ENCODE measurements at regions not wholly inside any gene's neighbourhood (a gene's known extent, or its start where the extent isn't known, plus 50 kb on each side); places are given as distances from the start of the nearest gene placed in this dataset.

- Histone ChIP-seq H3K27me3 (no peaks in the 10 kb centered on the region), H3K36me3 (no peaks in the 10 kb centered on the region), H3K4me1 (no peaks in the 10 kb centered on the region), H3K27ac (no peak overlapping the region), H3K4me3 (no peak overlapping the region), H3K9me3 (no peaks in the 10 kb centered on the region)
- DNase-seq (ENCODE audit: low spot score in 2 of 2) = no peak
- intact Hi-C loops (cut with DNase I; ENCODE audit: low total_unique reads) = no loop called here
- no peak for TF ChIP-seq POLR2AphosphoS5 (IDR thresholded peaks at IDR 0.05)
- TF ChIP-seq POLR2A (IDR thresholded peaks at IDR 0.05) = no peak
- TF ChIP-seq, protein P1, sequence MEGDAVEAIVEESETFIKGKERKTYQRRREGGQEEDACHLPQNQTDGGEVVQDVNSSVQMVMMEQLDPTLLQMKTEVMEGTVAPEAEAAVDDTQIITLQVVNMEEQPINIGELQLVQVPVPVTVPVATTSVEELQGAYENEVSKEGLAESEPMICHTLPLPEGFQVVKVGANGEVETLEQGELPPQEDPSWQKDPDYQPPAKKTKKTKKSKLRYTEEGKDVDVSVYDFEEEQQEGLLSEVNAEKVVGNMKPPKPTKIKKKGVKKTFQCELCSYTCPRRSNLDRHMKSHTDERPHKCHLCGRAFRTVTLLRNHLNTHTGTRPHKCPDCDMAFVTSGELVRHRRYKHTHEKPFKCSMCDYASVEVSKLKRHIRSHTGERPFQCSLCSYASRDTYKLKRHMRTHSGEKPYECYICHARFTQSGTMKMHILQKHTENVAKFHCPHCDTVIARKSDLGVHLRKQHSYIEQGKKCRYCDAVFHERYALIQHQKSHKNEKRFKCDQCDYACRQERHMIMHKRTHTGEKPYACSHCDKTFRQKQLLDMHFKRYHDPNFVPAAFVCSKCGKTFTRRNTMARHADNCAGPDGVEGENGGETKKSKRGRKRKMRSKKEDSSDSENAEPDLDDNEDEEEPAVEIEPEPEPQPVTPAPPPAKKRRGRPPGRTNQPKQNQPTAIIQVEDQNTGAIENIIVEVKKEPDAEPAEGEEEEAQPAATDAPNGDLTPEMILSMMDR (IDR thresholded peaks at IDR 0.05) = no peak
Measured at GRCh38 chr6:4287372-4287771, 152.0 kb upstream of the ECI2 start.

DNA sequence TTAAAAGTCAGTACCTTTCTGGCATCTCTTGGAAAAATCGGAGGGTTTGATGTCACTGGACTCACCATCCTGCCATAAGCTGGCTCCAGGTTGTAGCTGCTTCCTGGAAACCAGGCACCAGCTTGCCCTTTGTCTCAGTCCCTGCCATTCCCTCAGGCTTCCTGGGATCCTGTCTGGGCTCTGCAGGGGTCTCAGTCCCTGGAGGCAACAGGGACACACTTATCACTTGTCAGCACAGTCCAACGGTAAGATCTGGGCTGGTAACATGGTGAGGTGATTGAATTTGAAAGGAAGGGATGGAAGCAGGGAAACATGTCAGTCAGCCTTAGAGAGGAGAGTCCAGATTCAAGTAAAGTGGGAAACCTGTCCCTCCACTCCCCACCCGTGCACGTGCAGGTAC lies 147.6 kb upstream of the ECI2 start:
- no peaks in the 10 kb centered on the region for H3K36me3 ChIP-seq
- no peak for DNase-seq (ENCODE audit: low spot score in 2 of 2)

DNA sequence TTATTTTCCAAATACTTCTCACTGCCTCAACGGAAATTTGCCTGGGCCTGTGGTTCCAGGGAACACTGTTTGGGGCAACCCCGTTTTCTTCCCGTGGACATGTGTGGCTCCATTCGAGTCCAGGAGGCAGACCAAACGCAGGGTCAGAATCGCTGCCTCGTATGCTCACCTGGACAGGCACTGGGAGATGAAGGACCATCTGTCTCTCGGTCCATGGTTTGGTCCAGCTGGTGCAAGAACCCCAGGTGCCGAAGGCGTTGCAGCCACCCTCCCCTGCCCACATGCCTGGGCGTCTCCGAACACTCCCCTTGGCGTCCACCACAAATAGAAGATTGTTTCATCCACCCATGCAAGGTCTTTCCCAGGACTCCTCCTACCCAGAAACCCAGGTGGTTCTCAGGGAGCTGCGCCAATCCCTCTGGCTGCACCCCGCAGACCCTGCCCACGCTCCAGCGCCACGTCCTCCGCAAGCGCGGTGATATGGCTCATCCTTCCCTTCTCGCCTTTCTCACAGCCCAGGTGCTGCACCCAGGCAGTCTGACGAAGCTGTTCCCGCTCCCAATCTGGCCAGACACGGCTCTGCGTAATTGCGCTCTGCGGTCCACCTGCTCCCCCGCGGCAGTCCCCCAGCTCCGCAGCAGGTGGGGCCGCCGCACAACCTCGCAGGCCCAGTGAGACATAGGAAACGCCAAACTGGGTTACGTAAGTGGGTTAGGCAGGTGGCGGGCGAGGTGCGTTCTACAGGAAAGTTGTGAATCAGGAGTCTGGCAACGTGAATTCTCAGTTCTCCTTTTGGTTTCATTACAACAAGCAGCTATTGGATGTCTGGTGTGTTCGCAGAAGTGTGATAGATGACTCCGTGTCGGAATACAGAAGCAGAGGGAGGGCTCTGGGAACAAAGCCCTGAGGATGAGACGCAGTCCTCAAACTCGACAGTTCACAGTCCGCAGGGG lies 146.2 kb upstream of the ECI2 start:
- Histone ChIP-seq H3K4me3 (peak overlapping the region; percentile 27 to 64 (median 44)), H3K9me3 (no peaks in the 10 kb centered on the region), H3K27ac (no peak overlapping the region), H3K27me3 (no peaks in the 10 kb centered on the region), H3K36me3 (no peaks in the 10 kb centered on the region), H3K4me1 (peaks cover 0 to 3% of the 10 kb centered on the region in 2 donors)
- intact Hi-C loops (cut with DNase I; ENCODE audit: low total_unique reads) = no loop called here
- TF ChIP-seq, protein P1 (IDR thresholded peaks at IDR 0.05) = peak in 2 of 3 donors; percentile 26 to 63
- peak in 1 of 3 donors; percentile 29 for TF ChIP-seq POLR2AphosphoS5 (IDR thresholded peaks at IDR 0.05)
- TF ChIP-seq POLR2A (IDR thresholded peaks at IDR 0.05) = no peak
- peak; percentile 56 to 61 for DNase-seq (ENCODE audit: low spot score in 2 of 2)

More for the DNA sequence above, 147.6 kb upstream of the ECI2 start:
- H3K27ac ChIP-seq = no peak overlapping the region
- H3K27me3 ChIP-seq = no peaks in the 10 kb centered on the region
- peaks cover 0 to 3% of the 10 kb centered on the region in 2 donors for H3K4me1 ChIP-seq
- no peaks in the 10 kb centered on the region for H3K9me3 ChIP-seq
- intact Hi-C loops (cut with DNase I; ENCODE audit: low total_unique reads) = no loop called here
- no peak overlapping the region for H3K4me3 ChIP-seq
- TF ChIP-seq POLR2AphosphoS5 (IDR thresholded peaks at IDR 0.05) (no peak), POLR2A (IDR thresholded peaks at IDR 0.05) (no peak)
- TF ChIP-seq, protein P1 (IDR thresholded peaks at IDR 0.05) = no peak

- no peaks in the 10 kb centered on the region for H3K27me3 ChIP-seq
- intact Hi-C loops (cut with DNase I; ENCODE audit: low total_unique reads) = no loop called here
- no peak overlapping the region for H3K27ac ChIP-seq
- TF ChIP-seq, protein P1 (IDR thresholded peaks at IDR 0.05) = no peak
- no peak for TF ChIP-seq POLR2A (IDR thresholded peaks at IDR 0.05)
- no peaks in the 10 kb centered on the region for H3K9me3 ChIP-seq
- H3K4me3 ChIP-seq = no peak overlapping the region
- no peaks in the 10 kb centered on the region for H3K36me3 ChIP-seq
- no peak for DNase-seq (ENCODE audit: low spot score in 2 of 2)
- H3K4me1 ChIP-seq = peaks cover 0 to 3% of the 10 kb centered on the region in 2 donors
Measured at GRCh38 chr6:4280707-4281106, 145.3 kb upstream of the ECI2 start.

DNA sequence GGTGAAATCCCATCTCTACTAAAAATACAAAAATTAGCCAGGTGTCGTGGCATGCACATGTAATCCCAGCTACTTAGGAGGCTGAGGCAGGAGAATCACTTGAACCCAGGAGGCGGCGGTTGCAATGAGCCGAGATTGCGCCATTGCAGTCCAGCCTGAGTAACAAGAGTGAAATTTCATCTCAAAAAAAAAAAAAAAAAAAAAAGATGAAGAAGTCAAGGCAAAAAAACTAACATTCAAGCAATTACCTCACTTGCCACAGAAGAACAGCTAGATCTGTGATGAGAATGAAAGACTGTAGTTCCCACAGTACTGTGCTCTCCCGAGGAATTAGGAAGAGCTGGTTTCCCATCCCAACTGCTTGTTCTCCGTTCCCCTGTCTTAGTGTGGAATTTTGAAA lies 144.7 kb upstream of the ECI2 start:
- Histone ChIP-seq H3K27ac (no peak overlapping the region), H3K4me3 (no peak overlapping the region), H3K36me3 (no peaks in the 10 kb centered on the region), H3K27me3 (no peaks in the 10 kb centered on the region), H3K9me3 (no peaks in the 10 kb centered on the region), H3K4me1 (peaks cover 0 to 3% of the 10 kb centered on the region in 2 donors)
- TF ChIP-seq POLR2A (IDR thresholded peaks at IDR 0.05) = no peak
- no peak for TF ChIP-seq POLR2AphosphoS5 (IDR thresholded peaks at IDR 0.05)
- TF ChIP-seq, protein P1 (IDR thresholded peaks at IDR 0.05) = no peak
- intact Hi-C loops (cut with DNase I; ENCODE audit: low total_unique reads) = no loop called here
- no peak for DNase-seq (ENCODE audit: low spot score in 2 of 2)

All from breast epithelium (tissue), 4 donors.